Memory B cell (primary cell): ENCODE measurements at regions not wholly inside any gene's neighbourhood (a gene's known extent, or its start where the extent isn't known, plus 50 kb on each side); places are given as distances from the start of the nearest gene placed in this dataset.

Experiments used
- ATAC-seq: fragments of 150-1000 bp; cut with Tn5 transposase; 2 replicates; pipeline ENCODE4 v1.10.0; 2021; ENCODE audit warnings: low read depth, mild to moderate bottlenecking, moderate library complexity
- DNase-seq, 2 donors: peaks; one replicate each; pipeline ENCODE4 v3.0.0; 2022; ENCODE audit warnings: low spot score in 2 of 2
- H3K27ac Mint-ChIP-seq: one replicate; pipeline ENCODE4 v1.8.0; 2022; ENCODE audit warnings: mild to moderate bottlenecking, moderate library complexity, mixed read lengths
- H3K27me3 Mint-ChIP-seq: one replicate; pipeline ENCODE4 v1.8.0; 2022; ENCODE audit warnings: mixed read lengths
- H3K36me3 Mint-ChIP-seq: one replicate; pipeline ENCODE4 v1.8.0; 2022; ENCODE audit warnings: mild to moderate bottlenecking, mixed read lengths
- H3K4me1 Mint-ChIP-seq: one replicate; pipeline ENCODE4 v1.8.0; 2022; ENCODE audit warnings: mixed read lengths
- H3K4me3 Mint-ChIP-seq: one replicate; pipeline ENCODE4 v1.8.0; 2022; ENCODE audit warnings: mild to moderate bottlenecking, moderate library complexity, mixed read lengths
- H3K9me3 Mint-ChIP-seq: one replicate; pipeline ENCODE4 v1.8.0; 2022; ENCODE audit warnings: mixed read lengths

DNA sequence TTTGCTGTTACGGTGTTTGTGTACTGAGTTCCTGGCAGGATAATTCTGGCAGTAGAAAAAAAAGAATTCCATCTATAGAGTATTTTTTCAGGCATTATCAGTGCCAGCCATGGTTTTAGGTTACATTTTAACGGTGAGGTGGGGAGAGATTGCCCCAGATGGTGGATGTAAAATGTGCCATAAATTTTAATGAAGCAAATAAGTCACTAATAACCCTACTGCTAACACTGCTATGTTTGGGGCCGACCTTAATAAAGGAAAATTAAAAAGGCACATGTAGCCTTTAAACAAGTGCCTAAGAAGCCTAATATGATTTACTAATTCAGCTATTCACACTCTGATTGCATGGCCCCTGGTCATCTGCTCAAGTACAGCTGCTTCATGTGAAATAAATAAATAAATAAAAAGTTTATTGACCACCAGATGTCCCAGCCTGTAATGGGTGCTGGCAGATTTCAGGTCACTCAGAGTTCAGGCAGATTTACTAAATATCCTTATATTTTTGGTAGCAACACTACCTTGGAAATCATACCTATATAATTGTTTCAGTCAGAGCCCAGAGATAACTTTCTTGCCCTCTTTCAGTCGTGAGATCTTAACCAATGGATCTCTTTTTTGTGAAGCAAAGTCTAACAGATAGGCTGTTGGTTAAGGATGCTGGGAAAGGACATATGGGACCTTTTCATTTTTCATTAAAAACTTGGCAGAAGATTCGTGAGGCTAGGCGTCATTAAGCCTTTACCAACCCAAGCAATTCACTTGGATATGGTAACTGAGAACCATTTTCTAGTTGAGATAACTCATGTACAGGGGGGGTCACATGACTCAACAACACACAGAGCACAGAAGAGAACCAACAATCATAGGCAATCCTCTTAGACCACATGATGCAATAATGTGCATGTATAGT is 495.0 kb upstream of the NRSN1 start:
- no peaks in the 10 kb centered on the region for H3K36me3 Mint-ChIP-seq
- no peak for ATAC-seq
- peaks cover 3% of the 10 kb centered on the region for H3K9me3 Mint-ChIP-seq
- H3K4me1 Mint-ChIP-seq: no peaks in the 10 kb centered on the region
- no peaks in the 10 kb centered on the region for H3K27me3 Mint-ChIP-seq
- H3K27ac Mint-ChIP-seq: no peak overlapping the region
- no peak overlapping the region for H3K4me3 Mint-ChIP-seq
- DNase-seq: no peak

GRCh38 chr6:23633996-23634395 is 492.0 kb upstream of the NRSN1 start:
- Mint-ChIP-seq H3K27ac (no peak overlapping the region), H3K4me3 (no peak overlapping the region), H3K36me3 (no peaks in the 10 kb centered on the region), H3K27me3 (no peaks in the 10 kb centered on the region), H3K9me3 (peaks cover 7% of the 10 kb centered on the region), H3K4me1 (no peaks in the 10 kb centered on the region)
- ATAC-seq (no peak), DNase-seq (no peak)

DNA sequence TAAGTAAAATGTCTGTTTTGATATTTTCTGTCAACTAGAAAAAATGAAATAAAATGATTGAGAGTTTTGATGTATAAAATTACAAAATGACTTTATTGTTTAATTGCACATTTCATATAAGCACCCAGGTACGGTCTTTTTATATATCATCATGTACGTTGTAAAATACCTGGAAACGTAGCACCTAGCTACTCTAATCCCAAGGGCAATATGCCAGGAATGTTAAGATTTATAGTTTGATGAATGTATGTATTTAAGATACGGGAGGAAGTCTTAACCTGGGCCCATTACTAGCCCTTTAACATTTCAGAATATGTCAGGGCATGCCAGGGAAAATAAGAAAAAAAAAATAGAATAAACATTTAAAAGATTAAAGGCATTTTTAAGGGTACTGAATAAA is 490.9 kb upstream of the NRSN1 start:
- ATAC-seq: no peak
- no peak overlapping the region for H3K4me3 Mint-ChIP-seq

GRCh38 chr6:23637296-23637695 is 488.7 kb upstream of the NRSN1 start:
- H3K27me3 Mint-ChIP-seq: no peaks in the 10 kb centered on the region
- DNase-seq (no peak), ATAC-seq (no peak)
- H3K27ac Mint-ChIP-seq: no peak overlapping the region
- no peaks in the 10 kb centered on the region for H3K36me3 Mint-ChIP-seq
- no peaks in the 10 kb centered on the region for H3K4me1 Mint-ChIP-seq
- H3K4me3 Mint-ChIP-seq: no peak overlapping the region
- H3K9me3 Mint-ChIP-seq: peaks cover 7% of the 10 kb centered on the region

More for the DNA sequence above, 490.9 kb upstream of the NRSN1 start:
- no peak for DNase-seq
- no peaks in the 10 kb centered on the region for H3K4me1 Mint-ChIP-seq
- H3K9me3 Mint-ChIP-seq: peaks cover 7% of the 10 kb centered on the region
- H3K27me3 Mint-ChIP-seq: no peaks in the 10 kb centered on the region
- H3K27ac Mint-ChIP-seq: no peak overlapping the region
- no peaks in the 10 kb centered on the region for H3K36me3 Mint-ChIP-seq

DNA sequence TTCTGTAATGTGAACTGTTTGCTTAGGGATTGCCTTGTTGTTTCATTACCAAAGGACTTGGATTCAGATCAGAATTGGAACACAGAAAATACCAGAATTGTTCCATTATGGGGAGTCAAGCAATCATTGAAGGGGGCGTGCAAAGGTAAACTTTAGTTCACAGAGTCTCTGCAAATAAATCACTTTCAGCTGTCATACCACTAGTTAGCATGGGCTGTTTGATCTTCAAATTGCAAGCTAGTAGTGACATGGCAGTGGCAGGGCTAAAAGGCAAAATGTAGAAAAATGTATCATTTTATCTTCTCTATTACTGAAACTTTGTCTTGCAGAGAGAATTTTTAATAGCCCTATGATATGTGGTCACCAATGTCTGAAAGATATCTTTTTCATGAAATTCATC is 483.2 kb upstream of the NRSN1 start:
- peaks cover 2% of the 10 kb centered on the region for H3K9me3 Mint-ChIP-seq
- no peak overlapping the region for H3K27ac Mint-ChIP-seq

GRCh38 chr6:23647045-23647444 is 479.0 kb upstream of the NRSN1 start:
- H3K36me3 Mint-ChIP-seq: no peaks in the 10 kb centered on the region
- no peak for ATAC-seq
- H3K4me1 Mint-ChIP-seq: no peaks in the 10 kb centered on the region
- H3K9me3 Mint-ChIP-seq: peaks cover 3% of the 10 kb centered on the region
- H3K27me3 Mint-ChIP-seq: no peaks in the 10 kb centered on the region
- H3K4me3 Mint-ChIP-seq: no peak overlapping the region
- no peak overlapping the region for H3K27ac Mint-ChIP-seq
- no peak for DNase-seq

More for the DNA sequence above, 483.2 kb upstream of the NRSN1 start:
- no peaks in the 10 kb centered on the region for H3K4me1 Mint-ChIP-seq
- ATAC-seq (no peak), DNase-seq (no peak)
- no peak overlapping the region for H3K4me3 Mint-ChIP-seq
- H3K27me3 Mint-ChIP-seq: no peaks in the 10 kb centered on the region
- no peaks in the 10 kb centered on the region for H3K36me3 Mint-ChIP-seq

- Mint-ChIP-seq H3K36me3 (no peaks in the 10 kb centered on the region), H3K27ac (no peak overlapping the region), H3K27me3 (no peaks in the 10 kb centered on the region), H3K4me1 (no peaks in the 10 kb centered on the region), H3K9me3 (peaks cover 4% of the 10 kb centered on the region), H3K4me3 (no peak overlapping the region)
- ATAC-seq: no peak
- no peak for DNase-seq
Measured at GRCh38 chr6:23650676-23651075, 475.3 kb upstream of the NRSN1 start.

DNA sequence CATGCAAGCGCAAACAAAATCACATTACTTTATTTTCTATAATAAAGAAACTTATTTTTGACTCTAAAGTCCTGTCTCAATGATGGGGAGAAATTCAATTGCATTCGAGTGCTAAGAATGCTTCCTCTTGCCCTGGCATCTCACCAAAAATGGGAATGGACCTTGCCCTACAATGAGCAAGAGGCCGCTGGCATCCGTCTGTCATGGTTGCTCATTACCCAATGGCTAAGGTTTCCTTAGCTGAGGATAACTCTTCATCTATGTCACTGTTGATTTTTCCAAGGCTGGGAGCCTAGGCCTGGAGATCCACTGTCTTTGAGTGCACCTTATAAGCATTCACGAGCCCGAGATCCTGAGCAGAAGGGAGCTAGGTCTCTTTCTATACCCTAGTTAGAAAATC is 471.3 kb upstream of the NRSN1 start:
- H3K4me1 Mint-ChIP-seq: no peaks in the 10 kb centered on the region
- ATAC-seq (no peak), DNase-seq (no peak)
- no peak overlapping the region for H3K27ac Mint-ChIP-seq
- H3K4me3 Mint-ChIP-seq: no peak overlapping the region
- no peaks in the 10 kb centered on the region for H3K27me3 Mint-ChIP-seq
- no peaks in the 10 kb centered on the region for H3K36me3 Mint-ChIP-seq
- peaks cover 8% of the 10 kb centered on the region for H3K9me3 Mint-ChIP-seq

- Mint-ChIP-seq H3K27ac (no peak overlapping the region), H3K4me3 (no peak overlapping the region)
Measured at GRCh38 chr6:23655525-23655924, 470.5 kb upstream of the NRSN1 start.

DNA sequence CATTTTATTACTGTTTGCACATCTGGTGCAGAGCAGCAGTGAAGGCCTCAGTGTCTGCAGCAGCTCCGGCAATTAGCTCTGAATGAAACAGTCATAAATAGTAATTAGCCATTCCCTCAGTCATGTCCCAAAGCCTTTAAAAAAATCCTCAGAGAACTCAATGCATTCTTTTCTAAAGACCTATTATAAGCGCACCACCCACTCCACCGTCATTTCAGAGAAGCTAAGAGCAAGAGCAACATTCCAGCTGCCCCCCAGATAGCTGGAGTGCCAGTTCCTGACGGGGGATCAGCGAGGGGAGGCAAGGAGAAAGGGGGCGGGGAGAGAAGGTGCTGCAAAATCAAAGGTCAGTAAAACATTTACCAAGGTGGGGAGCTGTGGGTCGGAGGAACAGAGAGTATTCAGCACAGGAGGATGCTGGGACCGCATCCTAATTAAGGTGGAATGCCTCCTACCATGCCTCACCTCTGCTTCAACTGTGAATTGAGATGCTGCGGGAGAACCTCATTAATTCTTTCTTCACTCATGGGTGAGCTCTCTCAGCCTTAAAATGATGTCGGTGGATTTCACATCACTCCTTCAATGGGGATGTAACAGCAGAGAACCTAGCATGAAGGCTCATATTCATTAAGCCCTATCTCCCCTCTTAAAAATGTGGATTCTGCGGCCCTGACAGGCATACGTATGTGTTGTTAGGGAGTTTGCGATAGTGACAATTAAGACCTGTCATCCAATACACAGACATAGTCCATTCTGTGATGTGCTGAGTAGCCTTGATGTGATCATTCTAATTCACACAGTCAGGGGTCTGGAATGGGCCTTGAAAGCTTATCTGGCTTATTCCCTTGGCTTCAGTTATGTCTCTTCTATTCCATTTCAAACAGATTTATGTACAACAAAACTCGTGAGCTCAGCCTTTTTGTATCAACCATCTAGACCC is 469.5 kb upstream of the NRSN1 start:
- no peak for DNase-seq

More at GRCh38 chr6:23655525-23655924, 470.5 kb upstream of the NRSN1 start:
- H3K4me1 Mint-ChIP-seq: no peaks in the 10 kb centered on the region
- H3K9me3 Mint-ChIP-seq: peaks cover 8% of the 10 kb centered on the region
- H3K27me3 Mint-ChIP-seq: no peaks in the 10 kb centered on the region
- DNase-seq (no peak), ATAC-seq (no peak)
- H3K36me3 Mint-ChIP-seq: no peaks in the 10 kb centered on the region

DNA sequence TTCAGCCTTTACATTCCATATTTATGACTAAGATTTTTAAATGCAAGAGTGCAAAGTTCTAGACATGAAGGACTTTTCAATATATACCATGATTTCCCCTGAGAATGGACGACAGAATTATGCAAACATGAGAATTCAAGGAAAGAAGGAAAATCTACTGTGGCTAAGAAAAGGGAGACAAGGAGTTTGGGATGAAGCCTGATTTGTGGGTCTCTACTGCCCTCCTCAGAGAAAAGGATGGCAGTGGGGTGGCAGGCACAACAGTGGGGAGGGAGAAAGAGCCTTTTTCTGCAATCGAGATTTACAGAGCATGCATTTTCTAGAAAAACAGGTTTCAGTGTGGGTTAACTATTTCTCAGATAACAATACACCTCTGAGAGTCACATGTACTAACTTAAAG is 466.9 kb upstream of the NRSN1 start:
- DNase-seq: no peak

More for the DNA sequence above, 469.5 kb upstream of the NRSN1 start:
- H3K27ac Mint-ChIP-seq: no peak overlapping the region
- H3K4me1 Mint-ChIP-seq: no peaks in the 10 kb centered on the region
- ATAC-seq: no peak
- H3K36me3 Mint-ChIP-seq: no peaks in the 10 kb centered on the region
- H3K27me3 Mint-ChIP-seq: no peaks in the 10 kb centered on the region
- peaks cover 8% of the 10 kb centered on the region for H3K9me3 Mint-ChIP-seq
- H3K4me3 Mint-ChIP-seq: no peak overlapping the region

GRCh38 chr6:23661549-23661948 is 464.5 kb upstream of the NRSN1 start:
- Mint-ChIP-seq H3K27ac (no peak overlapping the region), H3K27me3 (no peaks in the 10 kb centered on the region), H3K4me3 (no peak overlapping the region), H3K9me3 (peaks cover 9% of the 10 kb centered on the region), H3K4me1 (no peaks in the 10 kb centered on the region), H3K36me3 (no peaks in the 10 kb centered on the region)
- no peak for ATAC-seq
- DNase-seq: no peak

More for the DNA sequence above, 466.9 kb upstream of the NRSN1 start:
- ATAC-seq: no peak
- Mint-ChIP-seq H3K27me3 (no peaks in the 10 kb centered on the region), H3K36me3 (no peaks in the 10 kb centered on the region), H3K4me1 (no peaks in the 10 kb centered on the region), H3K4me3 (no peak overlapping the region), H3K27ac (no peak overlapping the region), H3K9me3 (peaks cover 9% of the 10 kb centered on the region)

GRCh38 chr6:23663096-23663495 is 462.9 kb upstream of the NRSN1 start:
- no peaks in the 10 kb centered on the region for H3K4me1 Mint-ChIP-seq
- no peak for ATAC-seq
- H3K27me3 Mint-ChIP-seq: no peaks in the 10 kb centered on the region

DNA sequence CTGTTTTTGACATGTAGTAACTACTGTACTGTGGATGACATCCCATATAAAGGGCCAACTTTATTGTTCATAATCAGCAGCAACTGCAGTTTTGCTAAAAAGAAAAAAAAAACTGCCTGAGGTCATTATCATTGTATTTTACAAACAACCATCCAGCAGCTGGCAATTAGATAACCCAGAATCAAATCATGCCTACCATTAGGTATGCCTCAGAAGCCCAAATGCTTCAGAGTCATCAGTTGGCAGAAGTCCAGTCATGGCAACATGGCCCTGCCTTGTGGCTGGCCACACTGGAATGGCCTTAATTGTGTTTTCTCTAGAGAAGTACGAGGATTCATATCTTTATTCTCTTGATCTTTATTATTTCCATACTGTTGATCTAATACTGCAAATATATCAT is 462.4 kb upstream of the NRSN1 start:
- H3K27me3 Mint-ChIP-seq: no peaks in the 10 kb centered on the region
- H3K36me3 Mint-ChIP-seq: no peaks in the 10 kb centered on the region
- no peak overlapping the region for H3K27ac Mint-ChIP-seq
- no peak overlapping the region for H3K4me3 Mint-ChIP-seq
- no peaks in the 10 kb centered on the region for H3K4me1 Mint-ChIP-seq
- DNase-seq (no peak), ATAC-seq (no peak)
- peaks cover 12% of the 10 kb centered on the region for H3K9me3 Mint-ChIP-seq

More at GRCh38 chr6:23663096-23663495, 462.9 kb upstream of the NRSN1 start:
- Mint-ChIP-seq H3K27ac (no peak overlapping the region), H3K9me3 (peaks cover 12% of the 10 kb centered on the region), H3K4me3 (no peak overlapping the region), H3K36me3 (no peaks in the 10 kb centered on the region)
- no peak for DNase-seq
